ENCODE measurements at regions not wholly inside any gene's neighbourhood (a gene's known extent, or its start where the extent isn't known, plus 50 kb on each side); places are given as distances from the start of the nearest gene placed in this dataset.

DNA sequence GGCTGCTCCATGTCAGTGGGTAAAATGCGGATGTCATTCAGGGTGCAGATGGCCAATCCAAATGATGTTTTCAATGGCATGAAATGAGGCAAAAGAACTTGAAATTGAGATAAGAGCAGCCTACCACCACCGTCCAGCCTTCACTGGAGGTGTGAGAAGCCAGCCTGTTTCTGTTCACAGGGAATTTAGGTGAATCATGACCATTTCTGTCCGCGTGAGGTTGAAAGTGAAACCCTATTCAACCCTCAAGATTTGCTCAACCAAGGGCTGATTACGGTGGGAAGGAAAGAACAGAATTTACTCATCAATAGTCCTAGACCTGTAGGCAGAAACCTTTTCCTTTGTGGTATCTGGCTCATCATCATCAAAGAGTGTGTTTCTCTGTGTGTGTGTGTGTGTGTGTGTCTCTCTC is 370.7 kb downstream of the COG6 start (continued):
- TF ChIP-seq ZBTB40 (IDR thresholded peaks at IDR 0.05; ENCODE audit: borderline replicate concordance) (no peak), HCFC1 (IDR thresholded peaks at IDR 0.05; ENCODE audit: low read length) (no peak), IKZF1 (conservative IDR thresholded peaks at IDR 0.05) (peak; percentile 97), ZNF592 (IDR thresholded peaks at IDR 0.05) (no peak), ZNF274 (IDR thresholded peaks at IDR 0.05; ENCODE audit: insufficient read depth, insufficient read length) (no peak), CBFB (IDR thresholded peaks at IDR 0.05; ENCODE audit: low read depth) (peak; percentile 90), BHLHE40 (IDR thresholded peaks at IDR 0.05; ENCODE audit: borderline replicate concordance in 1 of 2, low read depth in 2 of 2, low read length in 1 of 2) (peak; percentile 72 to 79), BRCA1 (IDR thresholded peaks at IDR 0.05; ENCODE audit: low read depth, low read length) (no peak), PML (IDR thresholded peaks at IDR 0.05; ENCODE audit: low read length) (peak; percentile 65; the same call in 1 of the 2 replicates), BMI1 (IDR thresholded peaks at IDR 0.05; ENCODE audit: borderline replicate concordance) (peak; percentile 83), EED (IDR thresholded peaks at IDR 0.05; ENCODE audit: low read depth) (peak; percentile 99), ZNF217 (IDR thresholded peaks at IDR 0.05) (peak; percentile 82), CTCF (IDR thresholded peaks at IDR 0.05 in 2 of 3, conservative IDR thresholded peaks at IDR 0.05 in 1 of 3; ENCODE audit: control insufficient read depth in 2 of 3, extremely low read depth in 1 of 3, insufficient read depth in 1 of 3, low read depth in 3 of 3, low read length in 3 of 3) (no peak), SUZ12 (IDR thresholded peaks at IDR 0.05; ENCODE audit: unreplicated experiment) (no peak)
- TF ChIP-seq, protein P1, sequence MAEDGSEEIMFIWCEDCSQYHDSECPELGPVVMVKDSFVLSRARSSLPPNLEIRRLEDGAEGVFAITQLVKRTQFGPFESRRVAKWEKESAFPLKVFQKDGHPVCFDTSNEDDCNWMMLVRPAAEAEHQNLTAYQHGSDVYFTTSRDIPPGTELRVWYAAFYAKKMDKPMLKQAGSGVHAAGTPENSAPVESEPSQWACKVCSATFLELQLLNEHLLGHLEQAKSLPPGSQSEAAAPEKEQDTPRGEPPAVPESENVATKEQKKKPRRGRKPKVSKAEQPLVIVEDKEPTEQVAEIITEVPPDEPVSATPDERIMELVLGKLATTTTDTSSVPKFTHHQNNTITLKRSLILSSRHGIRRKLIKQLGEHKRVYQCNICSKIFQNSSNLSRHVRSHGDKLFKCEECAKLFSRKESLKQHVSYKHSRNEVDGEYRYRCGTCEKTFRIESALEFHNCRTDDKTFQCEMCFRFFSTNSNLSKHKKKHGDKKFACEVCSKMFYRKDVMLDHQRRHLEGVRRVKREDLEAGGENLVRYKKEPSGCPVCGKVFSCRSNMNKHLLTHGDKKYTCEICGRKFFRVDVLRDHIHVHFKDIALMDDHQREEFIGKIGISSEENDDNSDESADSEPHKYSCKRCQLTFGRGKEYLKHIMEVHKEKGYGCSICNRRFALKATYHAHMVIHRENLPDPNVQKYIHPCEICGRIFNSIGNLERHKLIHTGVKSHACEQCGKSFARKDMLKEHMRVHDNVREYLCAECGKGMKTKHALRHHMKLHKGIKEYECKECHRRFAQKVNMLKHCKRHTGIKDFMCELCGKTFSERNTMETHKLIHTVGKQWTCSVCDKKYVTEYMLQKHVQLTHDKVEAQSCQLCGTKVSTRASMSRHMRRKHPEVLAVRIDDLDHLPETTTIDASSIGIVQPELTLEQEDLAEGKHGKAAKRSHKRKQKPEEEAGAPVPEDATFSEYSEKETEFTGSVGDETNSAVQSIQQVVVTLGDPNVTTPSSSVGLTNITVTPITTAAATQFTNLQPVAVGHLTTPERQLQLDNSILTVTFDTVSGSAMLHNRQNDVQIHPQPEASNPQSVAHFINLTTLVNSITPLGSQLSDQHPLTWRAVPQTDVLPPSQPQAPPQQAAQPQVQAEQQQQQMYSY (CRISPR knock-in tag; IDR thresholded peaks at IDR 0.05): no peak
